ENCODE measurements at regions not wholly inside any gene's neighbourhood (a gene's known extent, or its start where the extent isn't known, plus 50 kb on each side); places are given as distances from the start of the nearest gene placed in this dataset.

- no peak overlapping the region for H3K4me3 Mint-ChIP-seq
- no peaks in the 10 kb centered on the region for H3K36me3 Mint-ChIP-seq (ENCODE audit: low read depth)
- H3K9me3 Mint-ChIP-seq: no peaks in the 10 kb centered on the region
- no peaks in the 10 kb centered on the region for H3K4me1 Mint-ChIP-seq
- CTCF ChIA-PET: no interaction called here
- no peak for DNase-seq
- POLR2A ChIA-PET: no interaction called here
- H3K27me3 Mint-ChIP-seq: no peaks in the 10 kb centered on the region
- H3K27ac Mint-ChIP-seq: no peak overlapping the region
Observed at GRCh38 chr11:15730995-15731385, 616.3 kb downstream of the INSC start.

- Mint-ChIP-seq H3K9me3 (no peaks in the 10 kb centered on the region), H3K27ac (no peak overlapping the region), H3K4me1 (no peaks in the 10 kb centered on the region), H3K4me3 (no peak overlapping the region), H3K36me3 (ENCODE audit: low read depth) (no peaks in the 10 kb centered on the region), H3K27me3 (no peaks in the 10 kb centered on the region)
- no peak for DNase-seq
- CTCF ChIA-PET: no interaction called here
- POLR2A ChIA-PET: no interaction called here
Observed at GRCh38 chr11:15735706-15736105, 620.6 kb downstream of the SOX6 start.

GRCh38 chr11:15737320-15737719 lies 619.0 kb downstream of the SOX6 start:
- DNase-seq: no peak
- Mint-ChIP-seq H3K36me3 (ENCODE audit: low read depth) (no peaks in the 10 kb centered on the region), H3K4me1 (no peaks in the 10 kb centered on the region), H3K27me3 (no peaks in the 10 kb centered on the region), H3K4me3 (no peak overlapping the region), H3K27ac (no peak overlapping the region), H3K9me3 (no peaks in the 10 kb centered on the region)
- CTCF ChIA-PET: no interaction called here
- POLR2A ChIA-PET: no interaction called here

GRCh38 chr11:15738931-15739330 lies 617.4 kb downstream of the SOX6 start:
- no peak for DNase-seq
- Mint-ChIP-seq H3K9me3 (no peaks in the 10 kb centered on the region), H3K4me3 (no peak overlapping the region), H3K27ac (no peak overlapping the region), H3K36me3 (ENCODE audit: low read depth) (no peaks in the 10 kb centered on the region), H3K4me1 (no peaks in the 10 kb centered on the region), H3K27me3 (no peaks in the 10 kb centered on the region)
- ChIA-PET POLR2A (no interaction called here), CTCF (no interaction called here)

- no peaks in the 10 kb centered on the region for H3K4me1 Mint-ChIP-seq
- H3K36me3 Mint-ChIP-seq (ENCODE audit: low read depth): no peaks in the 10 kb centered on the region
- H3K27ac Mint-ChIP-seq: no peak overlapping the region
- H3K4me3 Mint-ChIP-seq: no peak overlapping the region
- POLR2A ChIA-PET: no interaction called here
- CTCF ChIA-PET: interaction anchor here (1.1 kb wide), 1 partner anchor 8 kb away, joined by 3 read pairs; no protein-coding TSS in a partner anchor
- no peaks in the 10 kb centered on the region for H3K9me3 Mint-ChIP-seq
- no peak for DNase-seq
- no peaks in the 10 kb centered on the region for H3K27me3 Mint-ChIP-seq
Observed at GRCh38 chr11:15742626-15743519, 613.5 kb downstream of the SOX6 start.

GRCh38 chr11:15744693-15745092 lies 611.7 kb downstream of the SOX6 start:
- CTCF ChIA-PET: no interaction called here
- POLR2A ChIA-PET: no interaction called here
- H3K4me1 Mint-ChIP-seq: no peaks in the 10 kb centered on the region

GRCh38 chr11:15745266-15745665 lies 611.1 kb downstream of the SOX6 start:
- H3K36me3 Mint-ChIP-seq (ENCODE audit: low read depth): no peaks in the 10 kb centered on the region
- DNase-seq: no peak
- no peak overlapping the region for H3K27ac Mint-ChIP-seq
- CTCF ChIA-PET: no interaction called here
- H3K4me1 Mint-ChIP-seq: no peaks in the 10 kb centered on the region
- no peaks in the 10 kb centered on the region for H3K9me3 Mint-ChIP-seq
- POLR2A ChIA-PET: no interaction called here
- no peaks in the 10 kb centered on the region for H3K27me3 Mint-ChIP-seq
- no peak overlapping the region for H3K4me3 Mint-ChIP-seq

More at GRCh38 chr11:15744693-15745092, 611.7 kb downstream of the SOX6 start:
- H3K27me3 Mint-ChIP-seq: no peaks in the 10 kb centered on the region
- no peak overlapping the region for H3K27ac Mint-ChIP-seq
- no peaks in the 10 kb centered on the region for H3K36me3 Mint-ChIP-seq (ENCODE audit: low read depth)
- DNase-seq: no peak
- no peak overlapping the region for H3K4me3 Mint-ChIP-seq
- H3K9me3 Mint-ChIP-seq: no peaks in the 10 kb centered on the region

GRCh38 chr11:15747671-15748070 lies 608.7 kb downstream of the SOX6 start:
- no peak overlapping the region for H3K4me3 Mint-ChIP-seq
- POLR2A ChIA-PET: no interaction called here
- no peaks in the 10 kb centered on the region for H3K4me1 Mint-ChIP-seq
- H3K27me3 Mint-ChIP-seq: no peaks in the 10 kb centered on the region
- H3K9me3 Mint-ChIP-seq: no peaks in the 10 kb centered on the region
- no peak overlapping the region for H3K27ac Mint-ChIP-seq
- DNase-seq: no peak
- CTCF ChIA-PET: no interaction called here
- H3K36me3 Mint-ChIP-seq (ENCODE audit: low read depth): no peaks in the 10 kb centered on the region

GRCh38 chr11:15748132-15748531 lies 608.2 kb downstream of the SOX6 start:
- no peaks in the 10 kb centered on the region for H3K36me3 Mint-ChIP-seq (ENCODE audit: low read depth)
- no peaks in the 10 kb centered on the region for H3K9me3 Mint-ChIP-seq
- ChIA-PET POLR2A (no interaction called here), CTCF (no interaction called here)
- no peak for DNase-seq
- no peaks in the 10 kb centered on the region for H3K27me3 Mint-ChIP-seq
- no peak overlapping the region for H3K27ac Mint-ChIP-seq
- no peaks in the 10 kb centered on the region for H3K4me1 Mint-ChIP-seq
- H3K4me3 Mint-ChIP-seq: no peak overlapping the region

- no peak for DNase-seq
- Mint-ChIP-seq H3K4me3 (no peak overlapping the region), H3K27ac (no peak overlapping the region), H3K36me3 (ENCODE audit: low read depth) (no peaks in the 10 kb centered on the region), H3K9me3 (no peaks in the 10 kb centered on the region), H3K27me3 (no peaks in the 10 kb centered on the region), H3K4me1 (no peaks in the 10 kb centered on the region)
- POLR2A ChIA-PET: no interaction called here
- CTCF ChIA-PET: no interaction called here
Observed at GRCh38 chr11:15748741-15749140, 607.6 kb downstream of the SOX6 start.

GRCh38 chr11:15750535-15751308 lies 605.6 kb downstream of the SOX6 start:
- no peak overlapping the region for H3K27ac Mint-ChIP-seq
- POLR2A ChIA-PET: no interaction called here
- no peak overlapping the region for H3K4me3 Mint-ChIP-seq

GRCh38 chr11:15754221-15754620 lies 602.1 kb downstream of the SOX6 start:
- Mint-ChIP-seq H3K36me3 (ENCODE audit: low read depth) (no peaks in the 10 kb centered on the region), H3K9me3 (no peaks in the 10 kb centered on the region), H3K27ac (no peak overlapping the region), H3K4me3 (no peak overlapping the region), H3K27me3 (peaks cover 4% of the 10 kb centered on the region), H3K4me1 (no peaks in the 10 kb centered on the region)
- POLR2A ChIA-PET: no interaction called here
- CTCF ChIA-PET: no interaction called here
- DNase-seq: no peak

More at GRCh38 chr11:15750535-15751308, 605.6 kb downstream of the SOX6 start:
- Mint-ChIP-seq H3K9me3 (no peaks in the 10 kb centered on the region), H3K4me1 (no peaks in the 10 kb centered on the region), H3K36me3 (ENCODE audit: low read depth) (no peaks in the 10 kb centered on the region), H3K27me3 (no peaks in the 10 kb centered on the region)
- no peak for DNase-seq
- CTCF ChIA-PET: interaction anchor here (1.3 kb wide), 1 partner anchor 8 kb away, joined by 3 read pairs; no protein-coding TSS in a partner anchor

- Mint-ChIP-seq H3K27me3 (peaks cover 4% of the 10 kb centered on the region), H3K4me1 (no peaks in the 10 kb centered on the region), H3K4me3 (no peak overlapping the region), H3K9me3 (no peaks in the 10 kb centered on the region), H3K36me3 (ENCODE audit: low read depth) (no peaks in the 10 kb centered on the region), H3K27ac (no peak overlapping the region)
- ChIA-PET POLR2A (no interaction called here), CTCF (no interaction called here)
- no peak for DNase-seq
Observed at GRCh38 chr11:15757048-15757698, 599.2 kb downstream of the SOX6 start.

All from activated CD4-positive, alpha-beta T cell treated with anti-CD3 and anti-CD28 coated beads, Interleukin-2, amount 10 ng/mL, durations not matched to agents 7 days and 5 days (primary cell).